BJ (cell line): ENCODE measurements at regions not wholly inside any gene's neighbourhood (a gene's known extent, or its start where the extent isn't known, plus 50 kb on each side); places are given as distances from the start of the nearest gene placed in this dataset. TPM values are rescaled to one million over a fixed set of nuclear protein-coding genes. Genes with fewer than 3 reads are reported as not detected.

ENCODE experiments used
- small RNA-seq: library from RNA; depleted of rRNA; stranded (forward); fragments of <200 nt; gene quantifications from one replicate; pipeline ENCODE3, GENCODE V24; 2012; ENCODE audit warnings: low replicate concordance, low read depth; ENCODE audit not compliant: insufficient read length

Small RNAs in the stretch of these regions (small RNA-seq; reads per million reads assigned to genes)
- gene RF00019 = not detected
